Stomach (tissue), 8 donors: ENCODE measurements at regions not wholly inside any gene's neighbourhood (a gene's known extent, or its start where the extent isn't known, plus 50 kb on each side); places are given as distances from the start of the nearest gene placed in this dataset.

Source experiments
- DNase-seq, 2 donors: peaks; one replicate each; pipeline versions ENCODE4 v3.0.0 to v3.0.0-alpha.2; 2013 to 2019
- H3K27ac ChIP-seq, 5 donors: fragments of 200-600 bp in 4 of 5; sonication (generic) in 4 of 5; one replicate each; pipeline ENCODE4 v1.5.1; 2013 to 2019; ENCODE audit warnings: mild to moderate bottlenecking in 1 of 5, moderate library complexity in 1 of 5
- H3K27me3 ChIP-seq, 3 donors: fragments of 200-600 bp; sonication (generic); one replicate each; pipeline ENCODE4 v1.5.1; 2017 to 2019; ENCODE audit warnings: mixed run types in 1 of 3
- H3K36me3 ChIP-seq, 4 donors: fragments of 200-600 bp; sonication (generic); 1 replicate in 3 of 4; 2 replicates in 1 of 4; pipeline ENCODE4 v1.5.1; 2016 to 2019
- H3K4me1 ChIP-seq, 4 donors: fragments of 200-600 bp; sonication (generic); one replicate each; pipeline ENCODE4 v1.5.1; 2016 to 2019
- H3K4me3 ChIP-seq, 4 donors: fragments of 200-600 bp; sonication (generic) in 3 of 4; one replicate each; pipeline ENCODE4 v1.5.1; 2016 to 2019; ENCODE audit warnings: mild to moderate bottlenecking in 1 of 4
- H3K9me3 ChIP-seq, 4 donors: fragments of 200-600 bp; sonication (generic); one replicate each; pipeline ENCODE4 v1.5.1; 2016 to 2019
- EP300 ChIP-seq: sonication (generic); formaldehyde crosslinking; IDR thresholded peaks from one replicate; pipeline ENCODE4 v1.6.1; 2017; ENCODE audit warnings: antibody characterized with exemption
- POLR2A ChIP-seq, 4 donors: fragments of 450-650 bp; IDR thresholded peaks; one replicate each; pipeline ENCODE4 v1.6.1; 2016; ENCODE audit warnings: antibody characterized with exemption in 4 of 4, control low read depth in 2 of 4, mild to moderate bottlenecking in 1 of 4, moderate library complexity in 1 of 4
- POLR2AphosphoS5 ChIP-seq, 3 donors: sonication (generic); formaldehyde crosslinking; IDR thresholded peaks; one replicate each; pipeline ENCODE4 v1.6.1; 2016; ENCODE audit warnings: antibody characterized with exemption in 3 of 3
- WGBS, 5 donors: extraction: QIAGEN DNeasy Blood & Tissue Kit in 3 of 5; methylation state at CpG; one replicate each; pipeline versions ENCODE4 v1.1.5 to v1.1.7; 2013 to 2018; 5-methylcytosine and 5-hydroxymethylcytosine counted together
- intact Hi-C: fragments of 100-400 bp; cut with DNase I; formaldehyde crosslinking; loops from one replicate; pipeline ENCODE4 v1.15.1; 2023; ENCODE audit warnings: low total_unique reads
- TF ChIP-seq, protein P1 (sequence below), 7 experiments: fragments of 450-650 bp in 4 of 7; fragments of 200-600 bp in 3 of 7; sonication (generic) in 3 of 7; IDR thresholded peaks; one replicate each; pipeline ENCODE4 v1.5.1; 2016 to 2019; ENCODE audit warnings: antibody characterized with exemption in 7 of 7, control low read depth in 2 of 7, mild to moderate bottlenecking in 1 of 7
- donor health status: healthy with polysubstance abuse.
- donor health status: Bipolar disorder and iron deficiency.
- donor health status: healthy.

DNA sequence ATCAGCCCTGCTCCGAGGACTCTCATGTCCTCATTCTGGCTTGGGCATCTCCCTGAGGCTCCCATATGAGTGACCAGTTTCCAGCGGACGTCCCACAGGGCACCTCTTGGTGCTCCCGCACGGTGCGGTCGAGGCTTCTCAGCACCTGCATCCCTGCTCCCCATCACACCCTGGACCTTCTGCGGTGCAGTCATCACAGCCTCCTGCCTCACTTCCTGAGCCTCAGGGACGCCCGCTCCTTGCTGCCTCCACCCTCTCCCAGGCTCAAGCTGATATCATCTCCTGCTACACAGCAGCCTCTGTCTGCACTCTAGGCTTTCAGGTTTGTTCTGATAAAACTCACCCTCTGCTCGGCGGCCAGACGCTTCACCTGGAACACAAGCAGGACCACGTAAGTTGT, 185.0 kb downstream of the TMEM18 start:
- WGBS, 5 donors: 68 to 75% (median 73%) methylated on average over 10 to 14 of the region's 14 CpGs
- Histone ChIP-seq H3K27me3 (peaks cover 0 to 9% (median 0%) of the 10 kb centered on the region in 3 donors), H3K27ac (no peak overlapping the region), H3K4me3 (no peak overlapping the region), H3K4me1 (no peaks in the 10 kb centered on the region), H3K36me3 (no peaks in the 10 kb centered on the region), H3K9me3 (no peaks in the 10 kb centered on the region)
- TF ChIP-seq POLR2A (IDR thresholded peaks at IDR 0.05): no peak
- TF ChIP-seq, protein P1, sequence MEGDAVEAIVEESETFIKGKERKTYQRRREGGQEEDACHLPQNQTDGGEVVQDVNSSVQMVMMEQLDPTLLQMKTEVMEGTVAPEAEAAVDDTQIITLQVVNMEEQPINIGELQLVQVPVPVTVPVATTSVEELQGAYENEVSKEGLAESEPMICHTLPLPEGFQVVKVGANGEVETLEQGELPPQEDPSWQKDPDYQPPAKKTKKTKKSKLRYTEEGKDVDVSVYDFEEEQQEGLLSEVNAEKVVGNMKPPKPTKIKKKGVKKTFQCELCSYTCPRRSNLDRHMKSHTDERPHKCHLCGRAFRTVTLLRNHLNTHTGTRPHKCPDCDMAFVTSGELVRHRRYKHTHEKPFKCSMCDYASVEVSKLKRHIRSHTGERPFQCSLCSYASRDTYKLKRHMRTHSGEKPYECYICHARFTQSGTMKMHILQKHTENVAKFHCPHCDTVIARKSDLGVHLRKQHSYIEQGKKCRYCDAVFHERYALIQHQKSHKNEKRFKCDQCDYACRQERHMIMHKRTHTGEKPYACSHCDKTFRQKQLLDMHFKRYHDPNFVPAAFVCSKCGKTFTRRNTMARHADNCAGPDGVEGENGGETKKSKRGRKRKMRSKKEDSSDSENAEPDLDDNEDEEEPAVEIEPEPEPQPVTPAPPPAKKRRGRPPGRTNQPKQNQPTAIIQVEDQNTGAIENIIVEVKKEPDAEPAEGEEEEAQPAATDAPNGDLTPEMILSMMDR (IDR thresholded peaks at IDR 0.05): no peak
- no peak for TF ChIP-seq POLR2AphosphoS5 (IDR thresholded peaks at IDR 0.05)
- no peak for TF ChIP-seq EP300
- DNase-seq: no peak
- intact Hi-C loops: no loop called here

DNA sequence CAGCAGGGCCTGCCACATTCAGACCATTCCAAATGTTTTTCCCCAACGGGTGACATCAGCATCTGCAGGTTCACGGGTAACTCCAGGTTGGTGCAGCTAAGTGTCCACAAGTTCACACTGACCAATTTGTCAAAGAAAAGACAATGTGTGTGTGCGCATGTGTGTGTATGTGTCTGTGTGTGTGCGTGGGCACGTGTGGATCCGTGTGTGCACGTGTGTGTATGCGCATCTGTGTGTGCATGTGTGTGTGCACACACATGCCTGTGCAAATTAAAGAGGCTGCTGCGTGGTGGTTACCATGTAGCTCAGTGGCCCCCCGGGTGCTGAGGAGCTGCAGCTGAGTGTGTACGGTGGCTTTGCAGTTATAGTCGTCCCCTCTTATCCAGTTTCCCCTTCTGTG, 187.4 kb downstream of the TMEM18 start:
- 82 to 92% (median 89%) methylated on average over 5 to 12 of the region's 12 CpGs for WGBS, 5 donors
- no peak overlapping the region for H3K27ac ChIP-seq
- no peak for DNase-seq

DNA sequence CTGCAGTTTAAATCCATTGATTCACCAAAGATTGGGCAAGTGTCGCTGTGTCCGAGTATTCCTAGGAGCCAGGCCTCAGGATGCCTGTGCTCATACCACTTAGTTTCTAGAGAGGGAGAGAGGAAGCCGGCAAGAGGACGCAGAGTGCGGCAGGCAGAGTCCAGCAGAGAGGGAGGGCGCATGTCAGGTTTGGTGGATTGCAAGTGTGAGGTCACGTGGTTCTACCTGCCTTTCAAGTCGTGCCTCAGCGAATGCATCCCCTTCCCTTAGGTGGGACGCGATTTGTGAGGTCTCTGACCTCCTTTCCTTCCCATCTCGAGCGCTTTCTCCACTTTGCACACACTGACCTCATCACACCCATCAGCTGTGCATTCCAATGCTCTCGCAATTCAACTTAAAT, 188.1 kb downstream of the TMEM18 start:
- WGBS, 5 donors: 66 to 84% (median 75%) methylated on average over 14 of the region's 14 CpGs
- Histone ChIP-seq H3K9me3 (no peaks in the 10 kb centered on the region), H3K27ac (no peak overlapping the region), H3K4me1 (no peaks in the 10 kb centered on the region), H3K27me3 (peaks cover 0 to 9% (median 0%) of the 10 kb centered on the region in 3 donors), H3K36me3 (no peaks in the 10 kb centered on the region), H3K4me3 (no peak overlapping the region)
- DNase-seq: no peak
- intact Hi-C loops: no loop called here
- TF ChIP-seq POLR2AphosphoS5 (IDR thresholded peaks at IDR 0.05) (no peak), POLR2A (IDR thresholded peaks at IDR 0.05) (no peak), EP300 (no peak)
- TF ChIP-seq, protein P1 (IDR thresholded peaks at IDR 0.05): no peak

More for the DNA sequence above, 187.4 kb downstream of the TMEM18 start:
- Histone ChIP-seq H3K9me3 (no peaks in the 10 kb centered on the region), H3K36me3 (no peaks in the 10 kb centered on the region), H3K4me3 (no peak overlapping the region), H3K4me1 (no peaks in the 10 kb centered on the region), H3K27me3 (peaks cover 0 to 9% (median 0%) of the 10 kb centered on the region in 3 donors)
- intact Hi-C loops: no loop called here
- no peak for TF ChIP-seq EP300
- TF ChIP-seq, protein P1 (IDR thresholded peaks at IDR 0.05): no peak
- TF ChIP-seq POLR2A (IDR thresholded peaks at IDR 0.05): no peak
- TF ChIP-seq POLR2AphosphoS5 (IDR thresholded peaks at IDR 0.05): no peak

DNA sequence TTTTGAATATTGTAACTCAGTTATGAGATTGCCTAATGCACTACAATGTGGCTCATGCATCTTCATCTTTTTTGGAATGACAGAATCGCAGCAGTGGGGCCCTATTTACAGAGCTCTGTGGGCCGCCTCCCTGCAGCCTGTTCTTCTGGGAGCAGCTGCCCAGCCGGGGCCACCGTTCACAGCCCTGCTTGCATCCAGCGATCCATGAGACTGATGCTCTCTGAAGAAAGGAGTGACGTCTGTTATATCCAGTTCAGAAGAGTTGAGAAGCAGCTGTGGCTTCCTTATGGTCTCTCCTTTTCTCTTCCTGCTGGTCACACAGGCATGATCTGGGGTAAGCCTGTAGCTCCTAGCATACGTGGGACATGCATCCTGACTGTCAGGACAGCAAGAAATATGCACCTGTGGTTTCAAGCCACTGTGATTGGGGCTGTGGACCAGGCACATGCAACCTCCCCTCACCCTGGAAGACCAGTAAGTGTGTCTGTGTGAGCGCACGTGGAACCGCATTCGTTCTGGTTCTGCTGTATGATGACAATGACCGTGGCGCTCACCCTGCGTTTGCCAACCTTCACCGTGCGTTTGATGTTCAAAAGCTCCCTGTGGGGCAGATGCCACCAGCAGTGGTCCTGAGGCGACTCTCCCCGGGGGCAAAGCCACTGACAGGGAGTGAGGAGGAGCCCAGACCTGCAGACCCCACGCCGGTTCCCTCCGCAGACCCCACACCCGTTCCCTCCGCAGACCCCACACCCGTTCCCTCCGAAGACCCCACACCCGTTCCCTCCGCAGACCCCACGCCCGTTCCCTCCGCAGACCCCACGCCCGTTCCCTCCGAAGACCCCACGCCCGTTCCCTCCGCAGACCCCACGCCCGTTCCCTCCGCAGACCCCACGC, 189.8 kb downstream of the TMEM18 start:
- intact Hi-C loops: no loop called here
- DNase-seq: no peak
- Histone ChIP-seq H3K4me3 (no peak overlapping the region), H3K27ac (no peak overlapping the region), H3K36me3 (no peaks in the 10 kb centered on the region), H3K27me3 (peaks cover 0 to 6% (median 0%) of the 10 kb centered on the region in 3 donors), H3K4me1 (no peaks in the 10 kb centered on the region), H3K9me3 (no peaks in the 10 kb centered on the region)
- TF ChIP-seq POLR2AphosphoS5 (IDR thresholded peaks at IDR 0.05): no peak
- no peak for TF ChIP-seq EP300
- WGBS, 5 donors: 87 to 88% (median 88%) methylated on average over 25 to 29 of the region's 40 CpGs

DNA sequence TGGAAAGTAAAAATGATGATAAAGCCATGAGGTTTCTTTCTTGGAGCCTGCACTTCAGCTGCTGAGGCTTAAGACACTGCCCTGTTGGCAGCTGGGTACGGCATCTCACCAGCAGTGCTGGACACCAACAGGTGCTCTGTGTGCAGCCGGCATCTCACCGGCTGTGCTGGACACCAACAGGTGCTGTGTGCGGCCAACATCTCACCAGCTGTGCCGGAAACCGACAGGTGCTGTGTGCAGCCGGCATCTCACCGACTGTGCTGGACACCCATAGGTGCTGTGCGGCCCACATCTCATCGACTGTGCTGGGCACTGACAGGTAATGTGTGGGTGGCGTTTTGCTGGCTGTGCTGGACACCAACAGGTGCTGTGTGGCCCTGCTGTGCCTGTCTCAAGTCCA, 190.8 kb downstream of the TMEM18 start:
- no peak overlapping the region for H3K27ac ChIP-seq
- no peak for DNase-seq
- H3K36me3 ChIP-seq: no peaks in the 10 kb centered on the region
- H3K9me3 ChIP-seq: no peaks in the 10 kb centered on the region
- no peaks in the 10 kb centered on the region for H3K4me1 ChIP-seq
- TF ChIP-seq POLR2AphosphoS5 (IDR thresholded peaks at IDR 0.05) (no peak), EP300 (no peak), POLR2A (IDR thresholded peaks at IDR 0.05) (no peak)
- TF ChIP-seq, protein P1 (IDR thresholded peaks at IDR 0.05): no peak
- H3K4me3 ChIP-seq: no peak overlapping the region
- H3K27me3 ChIP-seq: no peaks in the 10 kb centered on the region
- intact Hi-C loops: no loop called here
- WGBS, 5 donors: 84 to 95% (median 92%) methylated on average over 3 to 11 of the region's 11 CpGs
